Osteoblast (primary cell): ENCODE measurements at regions not wholly inside any gene's neighbourhood (a gene's known extent, or its start where the extent isn't known, plus 50 kb on each side); places are given as distances from the start of the nearest gene placed in this dataset.

Experiments
- DNase-seq: peaks from one replicate; pipeline ENCODE4 v3.0.0; 2011; ENCODE audit warnings: low spot score, mixed read lengths; ENCODE audit not compliant: insufficient read length; ENCODE audit errors: missing footprints
- H2AFZ ChIP-seq: 2 replicates; pipeline ENCODE4 v1.6.0; 2011; ENCODE audit warnings: mild to moderate bottlenecking, low read length
- H3K27ac ChIP-seq: 2 replicates; pipeline ENCODE4 v1.5.1; 2011; ENCODE audit warnings: mild to moderate bottlenecking, low read depth, low read length, moderate library complexity
- H3K27me3 ChIP-seq: 2 replicates; pipeline ENCODE4 v1.6.0; 2012; ENCODE audit warnings: mild to moderate bottlenecking, control low read depth, inconsistent platforms, low read length, moderate library complexity; ENCODE audit not compliant: insufficient read depth
- H3K36me3 ChIP-seq: 2 replicates; pipeline ENCODE4 v1.5.1; 2011; ENCODE audit warnings: mild to moderate bottlenecking, low read length, control low read depth, moderate library complexity; ENCODE audit not compliant: insufficient read depth
- H3K4me1 ChIP-seq: 2 replicates; pipeline ENCODE4 v1.5.1; 2011; ENCODE audit warnings: mild to moderate bottlenecking, low read length, control low read depth, moderate library complexity; ENCODE audit not compliant: insufficient read depth
- H3K4me2 ChIP-seq: 2 replicates; pipeline ENCODE4 v1.6.0; 2011; ENCODE audit warnings: mild to moderate bottlenecking, low read length; ENCODE audit not compliant: insufficient read depth
- H3K4me3 ChIP-seq: fragments of 200-600 bp; sonication (generic); 3 replicates; pipeline ENCODE4 v1.5.1; 2012; ENCODE audit warnings: mild to moderate bottlenecking, low read length, inconsistent platforms; ENCODE audit not compliant: insufficient read depth
- H3K79me2 ChIP-seq: 2 replicates; pipeline ENCODE4 v1.6.0; 2012; ENCODE audit warnings: mild to moderate bottlenecking, low read length, control low read depth, inconsistent platforms; ENCODE audit not compliant: insufficient read depth
- H3K9me3 ChIP-seq: 2 replicates; pipeline ENCODE4 v1.5.1; 2011; ENCODE audit warnings: low read depth, low read length, control low read depth
- H4K20me1 ChIP-seq: 2 replicates; pipeline ENCODE4 v1.6.0; 2012; ENCODE audit warnings: mild to moderate bottlenecking, low read length, control low read depth; ENCODE audit not compliant: insufficient read depth
- TF ChIP-seq, protein P1 (sequence below): IDR thresholded peaks from 2 replicates; pipeline ENCODE4 v1.5.1; 2011; ENCODE audit warnings: mild to moderate bottlenecking, low read depth, low read length, moderate library complexity; ENCODE audit errors: extremely low read depth

DNA sequence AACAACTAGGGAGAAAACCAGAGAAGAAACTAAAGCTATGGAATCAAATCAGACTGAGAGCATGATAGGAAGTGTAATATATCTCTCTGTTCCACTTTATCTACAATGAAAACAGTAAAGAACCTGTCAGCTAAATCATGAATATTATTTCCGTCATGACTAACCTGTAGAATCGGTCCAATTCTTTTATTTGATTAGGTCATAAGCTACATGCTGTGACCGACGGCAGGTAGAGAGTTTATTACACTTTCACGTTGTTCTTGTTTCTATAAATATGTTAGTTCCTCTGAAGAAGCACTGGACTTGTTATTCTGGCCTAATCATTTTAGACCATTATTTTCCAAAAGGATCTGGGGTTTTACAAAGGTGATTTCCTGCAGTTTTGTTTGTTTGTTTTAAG, 91.1 kb downstream of the DMRTA1 start:
- H3K36me3 ChIP-seq = no peaks in the 10 kb centered on the region
- H3K4me1 ChIP-seq = no peaks in the 10 kb centered on the region
- H3K27me3 ChIP-seq = no peaks in the 10 kb centered on the region
- DNase-seq = no peak
- no peaks in the 10 kb centered on the region for H3K9me3 ChIP-seq
- H3K4me3 ChIP-seq = no peak overlapping the region
- H3K79me2 ChIP-seq = no peaks in the 10 kb centered on the region
- no peak overlapping the region for H3K4me2 ChIP-seq
- TF ChIP-seq, protein P1, sequence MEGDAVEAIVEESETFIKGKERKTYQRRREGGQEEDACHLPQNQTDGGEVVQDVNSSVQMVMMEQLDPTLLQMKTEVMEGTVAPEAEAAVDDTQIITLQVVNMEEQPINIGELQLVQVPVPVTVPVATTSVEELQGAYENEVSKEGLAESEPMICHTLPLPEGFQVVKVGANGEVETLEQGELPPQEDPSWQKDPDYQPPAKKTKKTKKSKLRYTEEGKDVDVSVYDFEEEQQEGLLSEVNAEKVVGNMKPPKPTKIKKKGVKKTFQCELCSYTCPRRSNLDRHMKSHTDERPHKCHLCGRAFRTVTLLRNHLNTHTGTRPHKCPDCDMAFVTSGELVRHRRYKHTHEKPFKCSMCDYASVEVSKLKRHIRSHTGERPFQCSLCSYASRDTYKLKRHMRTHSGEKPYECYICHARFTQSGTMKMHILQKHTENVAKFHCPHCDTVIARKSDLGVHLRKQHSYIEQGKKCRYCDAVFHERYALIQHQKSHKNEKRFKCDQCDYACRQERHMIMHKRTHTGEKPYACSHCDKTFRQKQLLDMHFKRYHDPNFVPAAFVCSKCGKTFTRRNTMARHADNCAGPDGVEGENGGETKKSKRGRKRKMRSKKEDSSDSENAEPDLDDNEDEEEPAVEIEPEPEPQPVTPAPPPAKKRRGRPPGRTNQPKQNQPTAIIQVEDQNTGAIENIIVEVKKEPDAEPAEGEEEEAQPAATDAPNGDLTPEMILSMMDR = no peak
- no peak overlapping the region for H3K27ac ChIP-seq
- no peak overlapping the region for H2AFZ ChIP-seq
- H4K20me1 ChIP-seq = no peaks in the 10 kb centered on the region

DNA sequence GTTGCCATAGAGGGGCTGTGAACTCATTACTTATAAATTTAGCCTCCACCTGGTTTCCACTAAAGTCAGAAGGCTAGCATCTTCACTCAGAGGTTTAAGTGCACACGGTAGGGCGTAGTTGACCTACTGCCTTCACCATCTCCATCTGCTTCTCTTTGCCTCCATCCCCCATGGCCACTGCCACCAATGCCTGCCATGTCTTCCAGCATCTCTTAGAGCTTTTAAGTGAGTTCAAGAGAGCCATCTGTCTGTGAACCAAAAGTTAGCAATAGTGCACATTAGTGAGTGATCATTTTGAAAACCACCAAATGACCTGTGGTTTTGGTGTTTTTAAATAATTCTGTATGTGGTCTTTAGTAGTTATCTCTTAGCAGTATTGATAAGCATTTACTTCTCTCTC, 102.0 kb downstream of the DMRTA1 start:
- no peak for DNase-seq
- Histone ChIP-seq H3K27me3 (no peaks in the 10 kb centered on the region), H3K4me1 (no peaks in the 10 kb centered on the region), H4K20me1 (no peaks in the 10 kb centered on the region), H3K4me2 (no peak overlapping the region), H2AFZ (no peak overlapping the region), H3K36me3 (no peaks in the 10 kb centered on the region), H3K79me2 (no peaks in the 10 kb centered on the region), H3K27ac (no peak overlapping the region), H3K9me3 (no peaks in the 10 kb centered on the region), H3K4me3 (no peak overlapping the region)
- TF ChIP-seq, protein P1 = no peak

DNA sequence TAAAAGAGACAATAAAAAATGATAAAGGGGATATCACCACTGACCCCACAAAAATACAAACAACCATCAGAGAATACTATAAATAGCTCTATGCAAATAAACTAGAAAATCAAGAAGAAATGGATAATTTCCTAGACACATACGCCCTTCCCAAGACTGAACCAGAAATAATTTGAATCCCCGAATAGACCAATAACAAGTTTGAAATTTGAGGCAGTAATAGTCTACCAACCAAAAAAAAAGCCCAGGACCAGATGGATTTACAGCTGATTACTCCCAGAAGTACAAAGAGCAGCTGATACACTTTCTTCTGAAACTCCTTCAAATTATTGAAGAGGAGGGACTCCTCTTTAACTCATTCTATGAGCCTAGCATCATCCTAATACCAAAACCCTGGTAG, 128.1 kb downstream of the DMRTA1 start:
- Histone ChIP-seq H3K27ac (no peak overlapping the region), H3K4me3 (no peak overlapping the region), H3K9me3 (no peaks in the 10 kb centered on the region), H3K36me3 (no peaks in the 10 kb centered on the region), H3K4me2 (no peak overlapping the region), H4K20me1 (no peaks in the 10 kb centered on the region), H3K4me1 (no peaks in the 10 kb centered on the region), H2AFZ (no peak overlapping the region), H3K27me3 (no peaks in the 10 kb centered on the region), H3K79me2 (no peaks in the 10 kb centered on the region)
- no peak for DNase-seq
- TF ChIP-seq, protein P1 = no peak

DNA sequence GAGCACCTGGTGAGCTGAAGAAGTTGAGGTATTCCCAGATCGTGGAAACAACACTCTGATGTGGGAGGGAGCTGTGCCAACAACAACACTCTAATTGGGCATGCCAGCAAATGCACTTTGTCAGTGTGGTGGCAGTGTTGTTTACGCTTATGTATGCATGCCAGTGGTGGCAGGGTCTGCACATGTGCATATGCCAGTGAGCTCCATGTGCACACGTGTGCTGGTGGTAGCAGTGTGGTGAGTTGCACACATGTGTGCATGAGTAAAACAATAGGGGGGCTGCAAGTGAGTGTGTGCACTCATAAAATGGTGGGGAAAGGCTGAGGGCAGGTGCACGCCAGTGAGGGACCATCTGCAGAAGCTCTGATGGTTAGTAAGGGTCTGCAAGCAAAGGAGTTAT, 134.2 kb downstream of the DMRTA1 start:
- Histone ChIP-seq H4K20me1 (no peaks in the 10 kb centered on the region), H3K4me2 (no peak overlapping the region), H3K4me1 (no peaks in the 10 kb centered on the region), H3K27me3 (no peaks in the 10 kb centered on the region), H3K36me3 (no peaks in the 10 kb centered on the region), H2AFZ (no peak overlapping the region), H3K79me2 (no peaks in the 10 kb centered on the region), H3K9me3 (no peaks in the 10 kb centered on the region), H3K4me3 (no peak overlapping the region), H3K27ac (no peak overlapping the region)
- DNase-seq = no peak
- TF ChIP-seq, protein P1 = no peak
